ENCODE measurements at regions not wholly inside any gene's neighbourhood (a gene's known extent, or its start where the extent isn't known, plus 50 kb on each side); places are given as distances from the start of the nearest gene placed in this dataset.
"Not testable (repeated sequence)": the region's sequence is repeated elsewhere in the genome, so short reads cannot be mapped to it uniquely, and the experiment has no call there.

GRCh38 chrX:102847362-102847761 lies 89.7 kb upstream of the RAB40AL start:
- ChIA-PET CTCF (no interaction called here), POLR2A (no interaction called here)
- H3K4me1 Mint-ChIP-seq: no peaks in the 10 kb centered on the region
- no peaks in the 10 kb centered on the region for H3K9me3 Mint-ChIP-seq
- H3K27ac Mint-ChIP-seq: no peak overlapping the region
- H3K4me3 Mint-ChIP-seq: no peak overlapping the region
- ATAC-seq (no peak), DNase-seq (ENCODE audit: low spot score) (no peak)
- H3K27me3 Mint-ChIP-seq (ENCODE audit: low read depth): no peaks in the 10 kb centered on the region
- H3K36me3 Mint-ChIP-seq: peaks cover 3% of the 10 kb centered on the region
- TF ChIP-seq FOXJ3 (CRISPR knock-in tag; IDR thresholded peaks at IDR 0.05; ENCODE audit: borderline replicate concordance) (no peak), NFE2L1 (CRISPR knock-in tag; IDR thresholded peaks at IDR 0.05) (no peak), ETV6 (CRISPR knock-in tag; IDR thresholded peaks at IDR 0.05) (no peak), GABPB1 (CRISPR knock-in tag; IDR thresholded peaks at IDR 0.05) (no peak), MXD4 (CRISPR knock-in tag; IDR thresholded peaks at IDR 0.05; ENCODE audit: borderline replicate concordance) (no peak)

- Mint-ChIP-seq H3K27ac (no peak overlapping the region), H3K27me3 (ENCODE audit: low read depth) (no peaks in the 10 kb centered on the region), H3K36me3 (peaks cover 13% of the 10 kb centered on the region), H3K4me1 (0 out of 2 replicates have a peak, but pooled peaks cover 3% of the 10 kb centered on the region), H3K4me3 (no peak overlapping the region), H3K9me3 (peaks cover 4% of the 10 kb centered on the region; the same call in 1 of the 2 replicates)
- no peak for TF ChIP-seq ZNF121 (CRISPR knock-in tag; IDR thresholded peaks at IDR 0.05)
- no peak for TF ChIP-seq JAZF1 (CRISPR knock-in tag; IDR thresholded peaks at IDR 0.05)
- TF ChIP-seq TCF7 (CRISPR knock-in tag; IDR thresholded peaks at IDR 0.05; ENCODE audit: low read depth): no peak
- no peak for TF ChIP-seq NFATC4 (CRISPR knock-in tag; IDR thresholded peaks at IDR 0.05)
- no peak for TF ChIP-seq NFYB (CRISPR knock-in tag; conservative IDR thresholded peaks at IDR 0.05; ENCODE audit: low read depth)
- no peak for TF ChIP-seq SP1 (CRISPR knock-in tag; conservative IDR thresholded peaks at IDR 0.05)
- no peak for TF ChIP-seq SMAD3 (CRISPR knock-in tag; IDR thresholded peaks at IDR 0.05; ENCODE audit: borderline replicate concordance)
- DNase-seq (ENCODE audit: low spot score) (no peak), ATAC-seq (no peak)
- POLR2A ChIA-PET: no interaction called here
- CTCF ChIA-PET: interaction anchor here (1.3 kb wide), 1 partner anchor 9 kb away, joined by 3 read pairs; no protein-coding TSS in a partner anchor
Measured at GRCh38 chrX:102849396-102849795, 87.7 kb upstream of the RAB40AL start.

DNA sequence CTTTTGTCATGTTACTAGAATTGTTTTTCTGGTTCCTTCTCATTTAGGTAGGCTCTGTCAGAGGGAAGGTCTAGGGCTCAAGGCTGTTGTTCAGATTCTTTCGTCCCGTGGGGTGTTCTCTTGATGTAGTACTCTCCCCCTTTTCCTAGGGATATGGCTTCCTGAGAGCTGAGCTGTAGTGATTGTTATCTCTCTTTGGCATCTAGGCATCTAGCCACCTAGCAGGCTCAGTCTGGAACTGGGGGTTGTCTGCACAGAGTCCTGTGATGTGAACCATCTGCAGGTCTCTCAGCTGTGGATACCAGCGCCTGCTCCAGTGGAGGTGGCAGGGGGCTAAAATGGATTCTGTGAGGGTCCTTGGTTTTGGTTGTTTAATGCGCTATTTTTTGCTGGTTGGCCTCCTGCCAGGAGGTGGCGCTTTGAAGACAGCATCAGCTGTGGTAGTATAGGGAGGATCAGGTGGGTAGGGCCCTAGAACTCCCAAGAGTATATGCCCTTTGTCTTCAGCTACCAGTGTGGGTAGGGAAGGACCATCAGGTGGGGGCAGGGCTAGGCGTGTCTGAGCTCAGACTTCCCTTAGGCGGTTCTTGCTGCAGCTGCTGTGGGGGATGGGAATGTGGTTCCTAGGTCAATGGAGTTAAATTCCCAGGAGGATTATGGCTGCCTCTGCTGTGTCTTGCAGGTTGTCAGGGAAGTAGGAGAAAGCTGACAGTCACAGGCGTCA lies 78.1 kb upstream of the RAB40AL start:
- peaks cover 10% of the 10 kb centered on the region for H3K4me1 Mint-ChIP-seq
- H3K9me3 Mint-ChIP-seq; H3K4me3 Mint-ChIP-seq; H3K27ac Mint-ChIP-seq; H3K27me3 Mint-ChIP-seq (ENCODE audit: low read depth); H3K36me3 Mint-ChIP-seq; POLR2A ChIA-PET: not testable (repeated sequence)
- peak; percentile 48 for ATAC-seq
- CTCF ChIA-PET: interaction anchor here (0.6 to 1.7 kb wide), 6 partner anchors 10 to 1462 kb away, joined by 3 to 11 read pairs (median 3); no protein-coding TSS in a partner anchor
- DNase-seq (ENCODE audit: low spot score): peak; percentile 22

DNA sequence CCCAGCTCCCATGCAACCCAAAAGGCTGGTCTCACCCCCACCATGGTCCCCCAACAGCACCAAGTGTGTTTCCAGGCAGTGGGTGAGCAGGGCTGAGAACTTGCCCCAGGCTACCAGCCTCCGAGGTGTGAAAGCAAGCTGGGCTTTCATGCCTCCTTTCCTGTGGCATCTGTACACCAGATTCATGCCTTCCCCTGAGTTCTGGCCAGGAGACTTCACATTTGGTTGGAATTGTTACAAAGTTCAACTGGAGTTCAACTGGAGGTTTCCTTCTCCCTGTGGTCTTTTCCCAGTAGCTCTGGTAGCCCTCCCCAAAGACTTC lies 77.6 kb upstream of the RAB40AL start:
- DNase-seq (ENCODE audit: low spot score) (no peak), ATAC-seq (no peak)
- peaks cover 7% of the 10 kb centered on the region for H3K36me3 Mint-ChIP-seq
- TF ChIP-seq GABPB1 (CRISPR knock-in tag; IDR thresholded peaks at IDR 0.05): no peak
- ChIA-PET CTCF (interaction anchor here (1.0 to 1.7 kb wide), 2 partner anchors 24 to 41 kb away, joined by 7 to 11 read pairs; no protein-coding TSS in a partner anchor), POLR2A (no interaction called here)
- no peak overlapping the region for H3K27ac Mint-ChIP-seq
- H3K27me3 Mint-ChIP-seq (ENCODE audit: low read depth): no peaks in the 10 kb centered on the region
- H3K9me3 Mint-ChIP-seq: peaks cover 6% of the 10 kb centered on the region; the same call in 1 of the 2 replicates
- peaks cover 8% of the 10 kb centered on the region for H3K4me1 Mint-ChIP-seq
- H3K4me3 Mint-ChIP-seq: no peak overlapping the region

DNA sequence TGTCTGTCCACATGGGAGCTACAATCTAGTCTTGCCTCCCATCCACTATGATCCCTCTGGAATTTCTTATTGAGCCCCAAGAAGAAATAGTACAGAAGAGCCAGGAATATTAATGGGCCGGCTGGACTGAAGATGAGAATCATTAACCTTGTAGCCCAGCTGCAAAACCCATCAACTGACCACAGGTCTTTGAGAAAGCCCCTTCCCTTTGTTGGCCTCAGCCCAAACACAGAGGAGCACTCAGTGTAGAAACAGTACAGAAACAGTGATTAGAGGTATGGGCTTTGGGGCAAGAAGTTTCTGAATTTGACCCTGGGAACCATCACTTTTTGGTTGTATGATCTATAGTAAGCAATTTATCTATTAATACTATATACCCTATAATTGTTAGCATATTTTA lies 76.8 kb upstream of the RAB40AL start:
- ChIA-PET CTCF (no interaction called here), POLR2A (no interaction called here)
- DNase-seq (ENCODE audit: low spot score): no peak
- no peak for ATAC-seq
- TF ChIP-seq, protein P1, sequence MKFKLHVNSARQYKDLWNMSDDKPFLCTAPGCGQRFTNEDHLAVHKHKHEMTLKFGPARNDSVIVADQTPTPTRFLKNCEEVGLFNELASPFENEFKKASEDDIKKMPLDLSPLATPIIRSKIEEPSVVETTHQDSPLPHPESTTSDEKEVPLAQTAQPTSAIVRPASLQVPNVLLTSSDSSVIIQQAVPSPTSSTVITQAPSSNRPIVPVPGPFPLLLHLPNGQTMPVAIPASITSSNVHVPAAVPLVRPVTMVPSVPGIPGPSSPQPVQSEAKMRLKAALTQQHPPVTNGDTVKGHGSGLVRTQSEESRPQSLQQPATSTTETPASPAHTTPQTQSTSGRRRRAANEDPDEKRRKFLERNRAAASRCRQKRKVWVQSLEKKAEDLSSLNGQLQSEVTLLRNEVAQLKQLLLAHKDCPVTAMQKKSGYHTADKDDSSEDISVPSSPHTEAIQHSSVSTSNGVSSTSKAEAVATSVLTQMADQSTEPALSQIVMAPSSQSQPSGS (CRISPR knock-in tag; IDR thresholded peaks at IDR 0.05; ENCODE audit: borderline replicate concordance, low read depth): no peak
- TF ChIP-seq CREM (CRISPR knock-in tag; IDR thresholded peaks at IDR 0.05): no peak
- TF ChIP-seq ZNF263 (CRISPR knock-in tag; IDR thresholded peaks at IDR 0.05; ENCODE audit: low read depth): no peak
- TF ChIP-seq ZNF416 (CRISPR knock-in tag; IDR thresholded peaks at IDR 0.05): no peak
- TF ChIP-seq MLX (CRISPR knock-in tag; IDR thresholded peaks at IDR 0.05): no peak
- Mint-ChIP-seq H3K4me1 (peaks cover 8% of the 10 kb centered on the region), H3K36me3 (peaks cover 10% of the 10 kb centered on the region), H3K27me3 (ENCODE audit: low read depth) (no peaks in the 10 kb centered on the region), H3K9me3 (peaks cover 6% of the 10 kb centered on the region; the same call in 1 of the 2 replicates), H3K4me3 (no peak overlapping the region), H3K27ac (no peak overlapping the region)
